ENCODE measurements at regions not wholly inside any gene's neighbourhood (a gene's known extent, or its start where the extent isn't known, plus 50 kb on each side); places are given as distances from the start of the nearest gene placed in this dataset.

- no peak for DNase-seq
These were observed 118.1 kb downstream of the RPL22L1 start for GRCh38 chr3:170751899-170752293.

GRCh38 chr3:170751083-170751898, 118.7 kb downstream of the RPL22L1 start:
- DNase-seq = no peak

- no peak for DNase-seq
These were observed 119.5 kb downstream of the RPL22L1 start for GRCh38 chr3:170750478-170750830.

DNA sequence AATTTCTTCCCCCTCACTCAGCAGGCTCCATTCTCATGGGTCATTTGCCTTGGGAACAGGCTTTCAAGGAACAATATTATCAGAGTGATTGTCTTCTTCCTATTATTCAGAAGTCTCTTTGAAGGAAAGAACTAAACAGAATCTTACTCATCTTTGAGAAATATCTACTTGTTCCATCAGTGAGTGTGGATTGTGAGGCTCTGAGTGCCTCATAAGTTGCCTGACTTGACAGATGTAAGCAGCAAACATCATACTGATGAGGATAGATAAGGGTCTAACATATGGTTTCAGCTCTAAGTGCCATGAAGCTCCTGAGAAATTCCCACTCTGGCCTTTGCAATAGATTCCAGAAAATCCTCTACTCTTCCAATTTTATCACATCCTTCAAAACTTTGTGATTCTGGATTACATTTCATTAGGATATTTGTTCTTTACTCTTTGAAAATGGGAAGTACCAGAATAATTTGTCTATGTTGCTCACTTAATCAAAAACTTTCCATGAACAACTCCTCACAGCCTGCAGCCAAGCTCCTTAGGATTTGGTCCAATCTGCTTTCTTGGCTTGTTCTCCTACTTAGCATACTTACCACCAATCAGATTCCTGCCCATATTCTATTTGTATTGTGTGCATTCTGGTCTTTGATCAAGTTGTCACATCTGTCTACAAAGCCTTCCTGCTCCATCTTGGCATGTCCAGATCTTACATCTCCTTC, 120.1 kb downstream of the RPL22L1 start:
- DNase-seq = no peak

DNA sequence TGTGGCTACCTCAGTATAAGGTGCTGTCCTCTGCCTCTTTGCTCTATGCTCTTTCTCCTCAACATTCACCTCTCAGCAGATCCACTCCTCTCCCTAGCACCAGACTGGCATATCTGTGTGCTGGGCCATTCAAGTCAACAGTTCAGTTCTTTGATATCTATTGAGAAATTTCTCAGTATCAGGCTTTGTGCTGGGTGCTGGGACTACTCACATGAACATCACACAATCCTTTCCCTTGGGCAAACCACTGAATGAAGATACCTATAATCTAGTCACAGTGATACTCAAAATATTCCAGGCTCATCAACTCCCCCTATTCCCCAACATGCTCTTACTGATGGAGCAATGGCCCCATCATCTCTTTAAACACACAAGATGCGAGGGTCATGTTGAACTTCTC, 120.8 kb downstream of the RPL22L1 start:
- DNase-seq = no peak

- DNase-seq = no peak
These were observed 123.6 kb downstream of the RPL22L1 start for GRCh38 chr3:170746175-170746942.

GRCh38 chr3:170745211-170745718, 124.7 kb downstream of the RPL22L1 start:
- DNase-seq = no peak

GRCh38 chr3:170741756-170742529, 128.1 kb downstream of the RPL22L1 start:
- no peak for DNase-seq

- DNase-seq = no peak
These were observed 129.0 kb downstream of the RPL22L1 start for GRCh38 chr3:170740726-170741591.

DNA sequence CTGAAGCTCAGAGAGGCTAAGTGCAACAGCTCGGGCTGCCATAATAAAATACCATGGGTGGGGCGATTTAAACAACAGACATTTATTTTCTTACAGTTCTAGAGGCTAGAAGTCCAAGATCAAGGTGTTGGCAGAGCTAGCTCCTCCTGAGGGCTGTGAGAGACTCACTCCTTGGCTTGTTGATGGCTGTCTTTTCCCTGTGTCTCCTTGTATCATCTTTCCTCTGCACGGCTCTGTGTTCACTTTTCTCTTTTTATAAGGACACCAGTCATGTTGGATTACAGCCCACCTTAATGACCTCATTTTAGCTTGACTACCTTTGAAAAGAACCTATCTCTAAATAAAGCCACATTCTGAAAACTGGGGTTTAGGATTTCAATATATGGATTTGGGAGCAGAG, 129.7 kb downstream of the RPL22L1 start:
- no peak for DNase-seq

GRCh38 chr3:170739410-170739809, 130.6 kb downstream of the RPL22L1 start:
- no peak for DNase-seq

DNA sequence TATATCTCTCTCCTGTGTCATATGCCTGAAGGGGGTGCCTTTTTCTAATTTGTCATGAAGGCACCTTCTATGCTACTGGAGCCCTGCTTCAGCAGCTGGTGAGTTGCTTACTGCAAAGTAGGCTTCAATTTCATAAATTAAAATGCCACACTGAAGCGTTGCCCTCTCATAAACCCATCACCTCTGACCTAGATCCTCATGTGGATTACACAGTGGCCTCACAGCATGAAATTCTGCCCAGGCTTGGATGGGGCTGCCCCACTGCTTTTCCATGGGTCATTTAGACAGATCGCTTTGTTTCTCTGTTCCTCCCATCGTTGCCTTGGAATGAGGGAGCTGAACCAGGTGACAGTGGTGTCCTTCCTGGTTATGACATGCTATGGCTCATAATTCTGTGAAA, 131.2 kb downstream of the RPL22L1 start:
- DNase-seq = no peak

DNA sequence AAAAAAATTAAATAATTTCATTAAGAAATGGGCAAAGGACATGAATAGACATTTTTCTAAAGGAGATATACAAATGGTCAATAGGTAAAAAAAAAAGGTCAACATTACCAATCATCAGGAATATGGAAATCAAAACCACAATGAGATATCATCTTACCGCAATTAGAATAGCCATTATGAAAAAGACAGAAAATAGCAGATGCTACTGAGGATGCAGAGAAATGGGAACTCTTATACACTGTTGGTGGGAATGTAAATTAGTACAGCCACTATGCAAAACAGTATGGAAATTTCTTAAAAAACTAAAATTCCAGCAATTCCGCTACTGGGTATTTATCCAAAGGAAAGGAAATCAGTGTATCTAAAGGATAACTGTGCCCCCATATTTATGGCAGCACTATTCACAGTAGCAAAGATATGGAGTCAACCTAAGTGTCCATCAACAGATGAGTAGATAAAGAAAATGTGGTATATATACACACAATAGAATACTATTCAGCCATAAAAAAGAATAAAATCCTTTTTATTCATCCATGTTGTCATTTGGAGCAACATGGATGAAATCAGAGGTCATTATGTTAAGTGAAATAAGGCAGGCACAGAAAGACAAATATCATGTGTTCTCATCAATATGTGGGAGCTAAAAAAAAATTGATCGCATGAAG, 132.4 kb downstream of the RPL22L1 start:
- no peak for DNase-seq

DNA sequence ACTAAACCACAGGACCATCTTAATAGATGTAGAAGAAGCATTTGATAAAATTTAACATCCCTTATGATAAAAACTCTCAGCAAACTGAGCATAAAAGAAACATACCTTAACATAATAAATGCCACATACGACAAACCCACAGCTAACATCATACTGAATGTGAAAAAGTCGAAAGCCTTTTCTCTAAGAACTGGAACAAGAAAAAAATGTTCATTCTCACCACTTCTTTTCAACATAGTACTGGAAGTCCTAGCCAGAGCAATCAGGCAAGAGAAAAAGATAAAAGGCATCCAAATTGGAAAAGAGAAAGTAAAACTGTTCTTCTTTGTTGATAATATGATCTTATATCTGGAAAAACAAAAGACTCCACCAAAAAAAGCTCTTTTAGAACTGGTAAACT, 134.2 kb downstream of the RPL22L1 start:
- DNase-seq = no peak

- DNase-seq = no peak
These were observed 135.3 kb downstream of the RPL22L1 start for GRCh38 chr3:170734735-170735065.

GRCh38 chr3:170734043-170734734, 135.8 kb downstream of the RPL22L1 start:
- DNase-seq = no peak

DNA sequence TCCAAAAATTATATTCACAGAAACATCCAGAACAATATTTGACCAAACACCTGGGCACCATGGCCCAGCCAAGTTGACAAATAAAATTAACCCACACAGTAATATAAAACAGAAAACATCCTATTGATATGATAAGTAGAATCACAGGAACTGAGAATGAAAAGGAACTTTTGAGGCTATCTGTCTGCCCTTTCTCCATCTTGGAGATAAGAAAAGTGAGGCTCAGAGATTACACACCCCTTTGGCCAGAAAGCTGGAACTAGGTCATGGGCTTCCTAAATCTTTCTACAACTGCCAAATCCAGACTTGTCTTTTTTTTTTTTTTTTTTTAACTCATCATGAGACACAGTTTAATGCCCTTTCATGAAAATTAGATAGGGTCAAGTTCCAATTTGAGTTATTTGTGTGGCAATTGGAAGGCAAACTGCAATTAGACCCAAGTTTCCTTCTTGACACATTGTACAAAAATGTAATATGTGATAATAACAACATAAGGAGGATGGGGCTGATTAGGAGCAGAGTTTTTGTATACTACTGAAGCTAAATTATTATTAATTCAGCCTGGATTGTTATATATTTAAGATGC, 137.2 kb downstream of the RPL22L1 start:
- DNase-seq = no peak

DNA sequence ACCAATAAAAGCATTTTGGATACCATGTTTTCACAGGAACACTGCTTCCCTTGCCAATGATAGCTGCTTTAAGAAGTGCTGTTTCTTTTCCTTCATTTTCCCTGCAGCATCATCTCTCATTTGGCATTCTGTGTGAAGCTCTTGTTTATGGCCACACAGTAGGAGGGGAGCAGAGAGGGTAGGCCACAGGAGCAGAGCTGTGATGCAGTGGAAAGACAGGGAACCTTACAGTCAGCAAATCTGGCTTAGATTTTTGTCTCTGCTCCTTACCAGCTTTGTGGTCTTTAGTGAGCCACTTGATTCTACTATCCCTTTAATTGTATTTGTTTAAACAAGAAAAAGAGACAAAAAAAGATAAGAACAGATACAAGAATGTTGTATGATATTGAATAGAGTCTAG, 138.7 kb downstream of the RPL22L1 start:
- no peak for DNase-seq

GRCh38 chr3:170730071-170730812, 139.8 kb downstream of the RPL22L1 start:
- DNase-seq = no peak
